HG02973 (cell line): ENCODE measurements at regions not wholly inside any gene's neighbourhood (a gene's known extent, or its start where the extent isn't known, plus 50 kb on each side); places are given as distances from the start of the nearest gene placed in this dataset.
"Not testable (repeated sequence)": the region's sequence is repeated elsewhere in the genome, so short reads cannot be mapped to it uniquely, and the experiment has no call there.

ENCODE experiments used
- ATAC-seq: cut with Tn5 transposase; IDR thresholded peaks from one replicate; pipeline ENCODE4 v1.9.1; 2021; ENCODE audit warnings: moderate library complexity; ENCODE audit not compliant: unreplicated experiment

DNA sequence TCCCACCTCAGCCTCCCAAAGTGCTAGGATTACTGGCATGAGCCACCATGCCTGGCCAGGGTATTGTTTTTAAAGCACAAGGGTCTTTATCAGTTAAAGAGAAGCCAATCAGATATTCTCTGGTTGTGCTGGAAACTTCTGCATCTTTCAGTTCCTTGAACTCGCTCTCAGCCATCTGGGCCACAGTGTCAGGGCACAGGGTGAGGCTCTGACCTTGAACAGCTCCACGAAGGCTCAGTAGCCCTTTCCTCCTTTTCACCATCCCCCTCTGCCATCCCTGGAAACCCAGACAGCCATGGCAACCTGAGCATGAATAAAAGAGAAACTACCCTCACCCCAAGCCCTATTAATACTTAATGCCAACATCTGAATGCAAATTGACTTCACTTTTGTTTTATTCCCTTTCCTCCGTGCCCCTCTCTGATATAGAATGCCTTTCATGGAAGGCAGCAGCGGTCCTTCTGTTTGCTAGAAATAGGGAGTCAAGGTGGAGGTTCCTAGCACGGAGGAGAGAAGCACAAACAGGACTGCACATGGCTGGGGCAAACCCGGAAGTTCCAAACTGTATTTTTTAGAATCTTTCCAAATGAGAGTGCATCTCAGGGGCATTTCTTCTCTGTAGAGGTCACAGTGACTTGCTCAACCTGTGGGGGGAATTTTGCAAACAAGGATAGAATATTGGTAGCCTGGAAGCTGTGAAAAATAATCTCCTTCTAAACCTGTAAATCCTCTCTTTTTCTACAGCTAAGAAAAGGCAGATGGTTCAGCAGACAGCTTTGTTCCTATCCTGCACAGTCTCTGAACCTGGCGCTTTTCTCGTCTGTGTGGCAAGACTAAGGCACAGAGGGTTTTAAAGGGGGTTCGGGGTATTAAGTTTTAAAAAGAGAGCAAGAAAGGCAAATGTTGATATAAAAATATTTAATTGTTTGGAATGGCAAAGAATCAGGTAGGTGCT is 176.4 kb upstream of the RREB1 start:
- ATAC-seq: no peak

DNA sequence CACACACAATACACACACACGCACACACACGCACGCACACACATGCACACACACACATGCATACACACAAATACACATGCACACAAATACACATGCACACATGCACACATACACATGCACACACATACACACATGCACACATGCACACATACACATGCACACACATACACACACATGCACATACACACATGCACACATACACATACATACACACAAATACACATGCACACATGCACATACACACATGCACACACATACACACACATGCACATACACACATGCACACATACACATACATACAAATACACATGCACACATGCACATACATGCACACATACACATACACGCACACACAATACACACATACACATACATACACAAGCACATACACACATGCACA is 175.4 kb upstream of the RREB1 start:
- no peak for ATAC-seq

DNA sequence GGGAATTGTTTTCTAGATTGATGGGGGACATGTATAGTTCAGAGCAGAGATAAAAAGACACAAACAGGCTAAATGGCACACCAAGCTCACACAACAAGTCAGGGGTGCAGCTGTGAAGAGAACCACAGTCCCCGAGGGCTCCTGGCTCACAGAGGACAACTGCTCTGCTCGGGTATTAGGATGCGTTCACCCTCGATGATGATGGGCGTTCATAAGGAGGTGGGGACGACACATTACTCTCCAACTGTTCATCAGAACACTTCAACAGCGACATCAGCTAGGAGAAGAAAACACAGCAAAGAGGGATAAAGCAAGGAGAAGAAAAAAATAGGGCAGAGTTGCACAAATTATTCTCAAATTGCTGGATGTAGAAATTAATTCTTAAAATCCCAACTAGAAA is 174.8 kb upstream of the RREB1 start:
- ATAC-seq: no peak

DNA sequence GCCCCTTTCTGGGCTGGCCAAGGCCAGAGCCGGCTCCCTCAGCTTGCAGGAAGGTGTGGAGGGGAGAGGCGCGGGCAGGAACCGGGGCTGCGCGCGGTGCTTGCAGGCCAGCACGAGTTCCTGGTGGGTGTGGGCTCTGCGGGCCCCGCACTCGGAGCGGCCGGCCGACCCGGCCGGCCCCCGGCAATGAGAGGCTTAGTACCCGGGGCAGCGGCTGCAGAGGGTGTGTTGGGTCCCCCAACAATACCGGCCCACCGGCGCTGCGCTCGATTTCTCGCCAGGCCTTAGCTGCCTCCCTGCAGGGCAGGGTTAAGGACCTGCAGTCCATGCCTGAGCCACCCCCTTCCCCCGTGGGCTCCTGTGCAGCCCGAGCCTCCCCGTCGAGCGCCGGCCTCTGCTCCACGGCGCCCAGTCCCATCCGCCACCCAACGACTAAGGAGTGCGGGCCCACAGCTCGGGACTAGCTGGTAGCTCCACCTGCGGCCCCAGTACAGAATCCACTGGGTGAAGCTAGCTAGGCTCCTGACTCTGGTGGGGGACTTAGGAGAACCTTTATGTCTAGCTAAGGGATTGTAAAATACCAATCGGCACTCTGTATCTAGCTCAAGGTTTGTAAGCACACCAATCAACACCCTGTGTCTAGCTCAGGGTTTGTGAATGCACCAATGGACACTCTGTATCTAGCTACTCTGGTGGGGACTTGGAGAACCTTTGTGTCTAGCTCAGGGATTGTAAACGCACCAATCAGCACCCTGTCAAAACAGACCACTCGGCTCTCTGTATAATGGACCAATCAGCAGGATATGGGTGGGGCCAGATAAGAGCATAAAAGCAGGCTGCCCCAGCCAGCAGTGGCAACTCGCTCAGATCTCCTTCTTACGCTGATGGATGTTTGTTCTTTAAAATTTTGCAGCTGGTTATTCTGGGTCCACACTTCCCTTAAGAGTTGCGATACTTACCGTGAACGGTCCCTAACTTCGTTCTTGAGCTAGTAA is 167.4 kb upstream of the RREB1 start:
- ATAC-seq: no peak

DNA sequence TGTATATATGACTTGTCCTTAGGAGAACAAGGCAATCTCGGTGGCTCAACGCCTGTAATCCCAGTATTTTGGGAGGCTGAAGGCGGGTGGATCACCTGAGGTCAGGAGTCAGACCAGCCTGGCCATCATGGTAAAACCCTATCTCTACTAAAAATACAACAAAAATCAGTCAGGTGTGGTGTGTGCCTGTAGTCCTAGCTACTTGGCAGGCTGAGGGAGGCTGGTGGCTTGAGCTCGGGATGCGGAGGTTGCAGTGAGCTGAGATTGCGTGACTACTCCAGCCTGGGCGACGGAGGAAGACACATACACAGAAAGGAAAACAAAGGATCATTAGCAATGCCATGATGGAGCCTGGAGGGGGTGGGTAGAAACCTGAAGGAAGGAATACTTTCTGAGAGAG is 166.6 kb upstream of the RREB1 start:
- no peak for ATAC-seq

DNA sequence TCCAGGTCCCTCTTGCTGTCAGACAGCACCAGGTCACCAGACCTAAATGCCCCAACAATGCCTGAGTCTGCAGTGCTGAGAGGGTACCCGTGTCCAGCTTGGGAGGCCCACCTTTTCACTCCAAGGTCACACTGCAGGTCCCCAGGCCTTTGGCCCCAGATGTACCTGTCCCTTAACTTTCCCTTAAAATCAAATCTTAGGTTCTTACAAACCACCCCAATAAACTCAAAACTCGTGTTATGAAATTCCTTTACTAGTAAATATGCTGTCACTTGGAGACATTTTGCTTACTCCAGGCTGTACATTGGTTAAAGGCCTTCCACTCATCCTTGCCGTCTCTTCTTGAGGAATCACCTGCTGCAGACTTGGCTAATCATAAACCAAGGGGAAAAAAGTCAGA is 165.7 kb upstream of the RREB1 start:
- ATAC-seq: no peak

DNA sequence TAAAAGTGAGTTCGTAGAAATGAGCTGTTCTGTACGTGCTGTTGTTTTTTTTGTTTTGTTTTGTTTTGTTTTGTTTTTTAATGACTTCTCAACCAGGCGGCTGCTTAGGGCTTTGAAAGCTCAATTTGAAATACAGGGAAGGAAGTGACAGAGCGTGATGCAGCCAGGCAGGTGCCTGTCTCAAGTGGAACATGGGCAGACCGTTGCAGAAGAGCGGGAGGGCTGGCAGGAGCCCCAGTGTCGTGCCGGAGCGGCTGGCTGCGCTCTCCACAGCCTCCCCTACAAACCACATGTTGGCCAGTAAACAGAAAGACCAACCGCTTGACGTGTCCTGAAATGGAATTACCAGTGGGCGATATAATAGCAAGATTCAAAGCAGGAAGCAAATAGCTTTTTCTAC is 164.9 kb upstream of the RREB1 start:
- peak; percentile 74 for ATAC-seq

DNA sequence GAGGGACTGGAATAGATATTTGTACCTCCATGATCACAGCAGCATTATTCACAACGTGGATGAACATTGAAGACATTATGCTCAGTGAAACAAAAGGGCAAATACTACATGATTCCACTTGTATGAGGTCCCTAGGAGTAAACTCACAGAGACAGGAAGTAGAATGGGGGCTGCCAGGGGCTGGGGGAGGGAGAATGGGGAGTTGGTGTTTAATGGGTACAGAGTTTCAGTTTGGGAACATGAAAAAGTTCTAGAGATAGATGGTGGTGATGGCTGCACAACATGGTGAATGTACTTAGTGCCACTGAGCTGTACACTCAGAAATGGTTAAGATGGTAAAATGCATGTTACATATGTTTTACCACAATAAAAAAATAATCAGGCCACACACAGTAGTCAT is 164.3 kb upstream of the RREB1 start:
- ATAC-seq: no peak

DNA sequence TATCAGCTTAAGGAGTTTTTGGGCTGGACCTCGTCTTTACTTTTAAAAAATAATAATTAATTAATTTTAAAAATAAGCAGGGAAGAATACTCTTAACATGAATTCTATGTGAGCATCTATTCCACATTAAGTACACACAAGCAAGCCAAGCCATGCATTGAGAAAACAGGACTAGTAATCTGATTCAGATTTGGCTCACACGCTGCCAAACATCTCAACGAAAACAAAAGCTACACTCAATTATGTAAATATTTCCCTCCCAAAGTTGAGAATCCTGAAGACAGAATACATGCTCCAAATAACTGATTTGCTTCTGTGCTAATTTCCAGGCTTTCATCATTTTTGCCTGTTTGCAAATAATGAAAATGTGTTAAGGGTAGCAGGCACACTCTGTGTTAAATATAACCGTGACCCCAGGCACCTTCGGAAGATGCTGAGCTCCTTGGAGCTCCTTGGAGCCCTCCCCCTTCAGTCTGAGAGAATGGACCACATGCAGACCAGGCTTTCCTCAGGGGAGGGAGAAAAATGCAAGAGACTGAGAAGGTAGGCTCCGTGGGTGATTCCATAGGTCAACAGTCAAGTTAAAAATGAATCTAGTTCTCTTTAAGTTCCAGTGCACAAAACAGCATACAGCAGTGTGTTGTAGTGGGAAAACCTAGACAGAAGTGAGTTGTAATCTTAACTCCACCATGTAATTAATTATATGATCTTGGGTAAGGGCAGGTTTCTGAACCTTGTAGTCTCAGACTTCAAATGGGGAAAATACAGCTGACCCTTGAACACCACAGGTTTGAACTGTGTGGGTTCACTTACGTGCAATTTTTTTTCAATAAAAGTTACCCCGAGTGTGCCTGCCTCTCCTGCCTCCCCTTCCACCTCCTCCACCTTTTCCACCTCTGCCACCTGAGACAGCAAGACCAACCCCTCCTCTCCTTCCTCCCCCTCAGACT is 161.3 kb upstream of the RREB1 start:
- no peak for ATAC-seq

DNA sequence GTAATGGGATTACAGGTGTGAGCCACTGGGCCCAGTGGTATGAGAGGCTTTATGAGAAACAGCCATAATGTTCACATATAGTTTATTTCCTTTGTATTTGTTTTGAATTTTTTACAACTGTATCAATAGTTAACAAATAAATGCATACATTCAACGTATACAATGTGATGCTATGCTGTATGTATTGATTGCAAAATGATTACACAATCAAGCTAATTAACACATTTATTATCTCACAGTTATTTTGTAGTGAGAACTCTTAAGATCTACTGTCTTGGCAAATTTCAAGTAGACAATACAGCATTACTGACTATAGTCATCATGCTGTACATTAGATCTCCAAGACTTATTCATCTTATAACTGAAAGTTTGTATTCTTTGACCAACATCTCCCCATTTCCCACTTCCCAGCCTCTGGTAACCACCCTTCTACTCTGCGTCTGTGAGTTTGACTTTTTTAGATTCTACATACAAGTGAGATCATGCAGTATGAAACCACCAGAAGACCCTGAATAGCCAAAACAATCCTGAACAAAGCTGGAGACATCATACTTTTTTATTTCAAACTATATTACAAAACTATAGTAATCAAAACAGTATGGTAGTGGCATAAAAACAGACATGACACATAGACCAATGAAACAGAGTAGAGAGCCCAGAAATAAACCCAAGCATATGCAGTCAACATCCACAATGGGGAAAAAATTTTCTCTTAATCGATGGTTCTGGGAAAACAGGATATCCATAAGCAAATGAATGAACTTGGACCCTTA is 157.2 kb upstream of the RREB1 start:
- ATAC-seq: no peak

DNA sequence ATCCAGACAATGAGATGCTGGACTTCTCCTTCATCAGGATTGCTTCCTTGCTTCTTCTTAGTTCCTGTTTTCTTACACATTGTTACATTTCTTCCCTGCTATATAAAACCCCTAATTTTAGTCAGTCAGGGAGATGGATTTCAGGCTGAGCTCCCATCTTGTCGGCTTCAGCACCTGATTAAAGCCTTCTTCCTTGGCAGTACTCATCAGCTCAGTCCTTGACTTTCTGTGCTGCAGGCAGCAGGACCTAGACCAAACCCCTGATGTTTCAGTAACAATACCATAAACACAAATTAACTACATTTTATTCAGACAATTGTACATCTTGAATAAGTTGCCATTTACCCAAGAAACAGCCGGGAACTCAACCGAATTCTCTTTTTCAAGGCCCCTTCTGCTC is 156.4 kb upstream of the RREB1 start:
- ATAC-seq: no peak

DNA sequence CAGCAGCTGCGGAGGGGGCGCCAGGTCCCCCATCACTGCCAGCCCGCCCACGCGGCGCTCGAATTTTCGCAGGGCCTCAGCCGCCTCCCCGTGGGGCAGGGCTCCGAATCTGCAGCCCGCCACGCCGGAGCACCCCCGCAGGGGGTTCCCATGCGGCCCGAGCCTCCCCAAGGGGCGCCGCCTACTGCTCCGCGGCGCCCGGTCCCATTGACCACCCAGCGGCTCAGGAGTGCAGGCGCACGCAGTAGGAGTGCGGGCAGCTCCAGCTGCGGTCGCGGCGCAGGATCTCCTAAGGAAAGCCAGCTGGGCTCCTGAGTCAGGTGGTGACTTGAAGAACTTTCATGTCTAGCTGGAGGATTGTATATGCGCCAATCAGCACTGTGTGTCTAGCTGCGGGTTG is 155.3 kb upstream of the RREB1 start:
- no peak for ATAC-seq

DNA sequence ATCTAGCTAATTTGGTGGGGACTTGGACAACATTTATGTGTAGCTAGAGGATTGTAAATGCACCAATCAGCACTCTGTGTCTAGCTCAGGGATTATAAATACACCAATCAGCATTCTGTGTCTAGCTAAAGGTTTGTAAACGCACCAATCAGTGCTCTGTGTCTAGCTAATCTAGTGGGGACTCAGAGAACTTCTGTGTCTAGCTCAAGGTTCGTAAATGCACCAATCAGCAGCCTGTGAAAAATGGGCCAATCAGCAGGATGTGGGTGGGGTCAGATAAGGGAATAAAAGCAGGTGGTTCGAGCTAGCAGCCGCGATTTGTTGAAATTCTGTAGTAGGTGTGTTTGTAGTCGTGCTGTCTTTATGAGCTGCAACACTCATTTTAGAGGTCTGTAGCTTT is 154.8 kb upstream of the RREB1 start:
- ATAC-seq: not testable (repeated sequence)

DNA sequence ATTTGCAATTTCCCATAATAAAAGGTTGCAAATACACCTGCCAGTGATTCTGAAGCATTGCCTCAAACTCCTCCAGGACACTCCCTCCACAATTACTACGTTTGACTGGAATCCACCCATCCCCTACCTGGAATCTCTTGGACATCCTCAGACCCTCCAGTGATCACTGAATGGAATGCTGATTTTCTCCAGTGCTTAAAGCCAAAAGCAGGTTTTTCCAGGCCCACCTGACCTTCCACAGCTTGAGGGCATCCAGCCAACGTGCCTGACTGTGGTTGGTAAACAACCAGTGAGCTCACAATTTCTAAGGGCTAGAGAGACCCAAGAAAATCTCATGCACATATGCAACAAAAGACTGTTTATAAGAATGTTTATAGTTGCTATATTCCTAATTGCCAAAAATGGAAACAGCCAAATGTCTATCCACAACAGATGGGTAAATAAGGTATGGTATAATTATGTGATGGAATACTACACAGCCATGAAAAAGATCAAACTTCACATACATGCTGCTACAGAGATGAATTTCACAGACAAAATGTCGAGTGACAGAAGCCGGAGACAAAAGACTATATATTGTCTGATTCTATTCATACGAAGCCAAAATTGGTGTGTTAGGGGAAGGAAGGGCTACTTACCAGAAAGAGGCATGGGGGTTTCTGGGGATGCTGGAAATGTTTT is 147.1 kb upstream of the RREB1 start:
- ATAC-seq: no peak

DNA sequence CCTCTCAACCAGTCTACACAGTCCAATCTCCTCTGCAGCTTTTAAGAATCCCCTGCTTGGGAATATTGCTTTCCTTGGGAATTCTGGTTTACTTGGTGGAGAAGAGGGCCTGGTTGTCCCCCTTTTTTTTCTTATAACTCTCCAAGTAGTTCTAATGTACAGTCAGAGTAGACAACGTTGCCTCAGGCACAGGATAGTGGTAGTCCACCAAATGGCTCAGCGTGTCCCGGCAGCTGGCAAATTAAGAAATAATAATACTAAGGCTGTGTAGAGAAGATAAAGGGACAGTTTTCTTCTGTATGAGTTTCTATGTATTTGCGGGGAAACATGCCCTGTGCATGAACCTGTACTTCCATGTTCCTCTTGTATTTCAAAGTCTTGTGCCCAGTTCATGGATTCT is 145.7 kb upstream of the RREB1 start:
- no peak for ATAC-seq

DNA sequence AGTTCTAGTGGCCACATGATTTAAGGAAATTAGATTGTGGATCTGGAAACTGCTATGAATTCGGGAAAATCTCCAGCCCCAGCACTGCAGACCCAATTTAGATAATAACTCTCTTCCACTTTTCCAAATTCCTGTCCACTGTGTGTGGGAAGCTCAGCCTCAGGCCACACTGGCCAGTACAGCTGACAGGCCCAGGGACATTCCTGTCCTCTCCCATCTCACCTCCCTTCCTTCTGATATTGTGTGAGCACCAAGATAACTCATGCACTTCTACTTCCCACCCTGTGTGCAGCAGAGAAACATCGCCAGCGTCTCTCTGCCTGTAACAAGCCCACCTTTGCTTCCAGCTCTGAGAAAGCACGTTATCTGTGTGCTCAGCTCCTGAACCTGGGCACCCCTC is 145.1 kb upstream of the RREB1 start:
- ATAC-seq: no peak

DNA sequence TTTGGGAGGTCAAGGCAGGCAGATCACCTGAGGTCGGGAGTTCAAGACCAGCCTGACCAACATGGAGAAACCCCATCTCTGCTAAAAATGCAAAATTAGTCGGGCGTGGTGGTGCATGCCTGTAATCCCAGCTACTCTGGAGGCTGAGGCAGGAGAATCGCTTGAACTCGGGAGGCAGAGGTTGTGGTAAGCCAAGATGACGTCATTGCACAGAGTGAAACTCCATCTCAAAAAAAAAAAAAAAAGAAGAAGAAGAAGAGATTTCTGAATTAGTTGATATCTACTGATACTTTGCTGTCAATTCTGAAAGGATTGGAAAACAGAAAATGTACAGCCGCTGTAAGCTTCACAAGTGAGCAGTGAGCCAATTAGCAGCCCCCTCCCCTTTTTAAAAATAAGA is 144.4 kb upstream of the RREB1 start:
- not testable (repeated sequence) for ATAC-seq

DNA sequence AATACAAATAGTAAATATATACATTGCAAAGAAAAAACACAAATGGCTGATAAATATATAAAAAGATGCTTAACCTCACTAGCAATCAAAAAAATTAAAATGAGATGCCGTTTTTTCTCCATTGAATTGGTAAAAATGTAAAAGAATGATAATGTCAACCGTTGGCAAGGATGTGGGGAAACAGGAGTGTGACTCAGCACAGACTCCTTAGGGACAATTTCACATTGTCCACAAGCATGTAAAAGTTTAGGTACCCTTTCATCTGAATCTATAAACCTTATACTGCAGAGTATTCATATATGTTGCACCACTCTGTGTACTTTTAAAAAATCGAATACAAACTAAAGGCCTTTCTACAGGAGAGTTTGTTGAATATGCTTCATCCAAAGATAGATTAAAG is 143.1 kb upstream of the RREB1 start:
- no peak for ATAC-seq

DNA sequence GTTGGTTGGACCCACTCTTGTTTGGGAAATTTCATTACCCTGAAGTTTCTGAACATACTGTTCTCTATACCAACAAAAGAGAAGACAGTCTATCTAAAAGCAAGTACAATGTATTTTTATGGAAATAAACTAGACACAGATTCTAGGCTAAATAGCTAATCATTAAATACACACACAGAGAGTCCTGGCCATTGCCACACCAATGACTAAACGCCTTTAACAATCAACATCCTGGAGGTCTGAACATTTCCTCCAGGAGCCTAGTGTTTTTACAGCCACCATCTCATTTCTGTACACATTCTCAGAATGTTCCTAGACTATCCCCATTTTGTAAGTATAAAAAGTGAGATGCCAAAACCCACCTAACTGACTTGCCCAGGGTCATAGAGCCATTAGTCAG is 141.6 kb upstream of the RREB1 start:
- ATAC-seq: no peak
